GM12878 (cell line): ENCODE measurements at regions not wholly inside any gene's neighbourhood (a gene's known extent, or its start where the extent isn't known, plus 50 kb on each side); places are given as distances from the start of the nearest gene placed in this dataset.
"Not testable (repeated sequence)": the region's sequence is repeated elsewhere in the genome, so short reads cannot be mapped to it uniquely, and the experiment has no call there.

Experiments
- CEBPB ChIP-seq, 2 experiments: fragments of 150-350 bp in 1 of 2; IDR thresholded peaks; 2 replicates each; pipeline ENCODE4 v1.6.1; 2012 to 2014; ENCODE audit warnings: low read depth in 2 of 2, low read length in 2 of 2, borderline replicate concordance in 1 of 2, inconsistent platforms in 1 of 2
- CHD2 ChIP-seq: IDR thresholded peaks from 2 replicates; pipeline ENCODE4 v1.6.1; 2011; ENCODE audit warnings: low read depth, low read length, improper control_type of control experiment, borderline replicate concordance
- EP300 ChIP-seq, 2 experiments: fragments of 150-350 bp in 1 of 2; IDR thresholded peaks; 2 replicates each; pipeline ENCODE4 v1.6.1; 2011 to 2012; ENCODE audit warnings: low read depth in 2 of 2, low read length in 2 of 2, borderline replicate concordance in 1 of 2, improper control_type of control experiment in 1 of 2, inconsistent platforms in 1 of 2; ENCODE audit not compliant: control insufficient read depth in 1 of 2
- IRF3 ChIP-seq: fragments of 450-650 bp; IDR thresholded peaks from 2 replicates; pipeline ENCODE4 v1.6.1; 2014; ENCODE audit warnings: mild to moderate bottlenecking
- LARP7 ChIP-seq: fragments of 450-650 bp; IDR thresholded peaks from 2 replicates; pipeline ENCODE4 v1.6.1; 2017; ENCODE audit warnings: mild to moderate bottlenecking
- MYC ChIP-seq: IDR thresholded peaks from 2 replicates; pipeline ENCODE4 v1.6.1; 2011; ENCODE audit warnings: mild to moderate bottlenecking, low read length, moderate library complexity, inconsistent platforms; ENCODE audit not compliant: insufficient read depth, insufficient replicate concordance, insufficient read length, severe bottlenecking
- POLR2A ChIP-seq: IDR thresholded peaks from 2 replicates; pipeline ENCODE4 v1.6.1; 2011; ENCODE audit warnings: low read depth, mild to moderate bottlenecking, low read length
- RAD51 ChIP-seq: fragments of 450-650 bp; IDR thresholded peaks from 2 replicates; pipeline ENCODE4 v1.6.1; 2016; ENCODE audit warnings: moderate library complexity, mild to moderate bottlenecking, inconsistent platforms
- SKIL ChIP-seq: fragments of 450-650 bp; IDR thresholded peaks from 2 replicates; pipeline ENCODE4 v1.6.1; 2017; ENCODE audit warnings: mild to moderate bottlenecking, low read depth, inconsistent platforms; ENCODE audit not compliant: poor library complexity, severe bottlenecking
- TAF1 ChIP-seq: IDR thresholded peaks from 2 replicates; pipeline ENCODE4 v1.6.1; 2011; ENCODE audit warnings: mild to moderate bottlenecking, low read depth, low read length, borderline replicate concordance
- TF ChIP-seq, protein P1 (sequence below), 3 experiments: IDR thresholded peaks in 2 of 3; conservative IDR thresholded peaks in 1 of 3; 2 replicates each; pipeline ENCODE4 v1.5.1; 2011; ENCODE audit warnings: low read depth in 3 of 3, low read length in 3 of 3, mild to moderate bottlenecking in 3 of 3, control low read depth in 2 of 3, moderate library complexity in 2 of 3, inconsistent platforms in 1 of 3, mixed read lengths in 1 of 3; ENCODE audit not compliant: control insufficient read depth in 2 of 3, insufficient read depth in 1 of 3; ENCODE audit errors: extremely low read depth in 1 of 3
- TF ChIP-seq, protein P2 (sequence below): fragments of 450-650 bp; formaldehyde crosslinking; IDR thresholded peaks from 2 replicates; pipeline ENCODE4 v1.4.0; 2020; ENCODE audit warnings: mild to moderate bottlenecking, moderate library complexity

- TF ChIP-seq CHD2; TAF1; SKIL; EP300 (IDR thresholded peaks at IDR 0.05; ENCODE audit: borderline replicate concordance in 1 of 2, control insufficient read depth in 1 of 2, low read depth in 2 of 2, low read length in 2 of 2); IRF3; LARP7; CEBPB (IDR thresholded peaks at IDR 0.05; ENCODE audit: borderline replicate concordance in 1 of 2, low read depth in 2 of 2, low read length in 2 of 2); POLR2A; RAD51; MYC: not testable (repeated sequence)
- TF ChIP-seq, protein P1, sequence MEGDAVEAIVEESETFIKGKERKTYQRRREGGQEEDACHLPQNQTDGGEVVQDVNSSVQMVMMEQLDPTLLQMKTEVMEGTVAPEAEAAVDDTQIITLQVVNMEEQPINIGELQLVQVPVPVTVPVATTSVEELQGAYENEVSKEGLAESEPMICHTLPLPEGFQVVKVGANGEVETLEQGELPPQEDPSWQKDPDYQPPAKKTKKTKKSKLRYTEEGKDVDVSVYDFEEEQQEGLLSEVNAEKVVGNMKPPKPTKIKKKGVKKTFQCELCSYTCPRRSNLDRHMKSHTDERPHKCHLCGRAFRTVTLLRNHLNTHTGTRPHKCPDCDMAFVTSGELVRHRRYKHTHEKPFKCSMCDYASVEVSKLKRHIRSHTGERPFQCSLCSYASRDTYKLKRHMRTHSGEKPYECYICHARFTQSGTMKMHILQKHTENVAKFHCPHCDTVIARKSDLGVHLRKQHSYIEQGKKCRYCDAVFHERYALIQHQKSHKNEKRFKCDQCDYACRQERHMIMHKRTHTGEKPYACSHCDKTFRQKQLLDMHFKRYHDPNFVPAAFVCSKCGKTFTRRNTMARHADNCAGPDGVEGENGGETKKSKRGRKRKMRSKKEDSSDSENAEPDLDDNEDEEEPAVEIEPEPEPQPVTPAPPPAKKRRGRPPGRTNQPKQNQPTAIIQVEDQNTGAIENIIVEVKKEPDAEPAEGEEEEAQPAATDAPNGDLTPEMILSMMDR (IDR thresholded peaks at IDR 0.05 in 2 of 3, conservative IDR thresholded peaks at IDR 0.05 in 1 of 3; ENCODE audit: control insufficient read depth in 2 of 3, extremely low read depth in 1 of 3, insufficient read depth in 1 of 3, low read depth in 3 of 3, low read length in 3 of 3), result not testable (repeated sequence)
- TF ChIP-seq, protein P2, sequence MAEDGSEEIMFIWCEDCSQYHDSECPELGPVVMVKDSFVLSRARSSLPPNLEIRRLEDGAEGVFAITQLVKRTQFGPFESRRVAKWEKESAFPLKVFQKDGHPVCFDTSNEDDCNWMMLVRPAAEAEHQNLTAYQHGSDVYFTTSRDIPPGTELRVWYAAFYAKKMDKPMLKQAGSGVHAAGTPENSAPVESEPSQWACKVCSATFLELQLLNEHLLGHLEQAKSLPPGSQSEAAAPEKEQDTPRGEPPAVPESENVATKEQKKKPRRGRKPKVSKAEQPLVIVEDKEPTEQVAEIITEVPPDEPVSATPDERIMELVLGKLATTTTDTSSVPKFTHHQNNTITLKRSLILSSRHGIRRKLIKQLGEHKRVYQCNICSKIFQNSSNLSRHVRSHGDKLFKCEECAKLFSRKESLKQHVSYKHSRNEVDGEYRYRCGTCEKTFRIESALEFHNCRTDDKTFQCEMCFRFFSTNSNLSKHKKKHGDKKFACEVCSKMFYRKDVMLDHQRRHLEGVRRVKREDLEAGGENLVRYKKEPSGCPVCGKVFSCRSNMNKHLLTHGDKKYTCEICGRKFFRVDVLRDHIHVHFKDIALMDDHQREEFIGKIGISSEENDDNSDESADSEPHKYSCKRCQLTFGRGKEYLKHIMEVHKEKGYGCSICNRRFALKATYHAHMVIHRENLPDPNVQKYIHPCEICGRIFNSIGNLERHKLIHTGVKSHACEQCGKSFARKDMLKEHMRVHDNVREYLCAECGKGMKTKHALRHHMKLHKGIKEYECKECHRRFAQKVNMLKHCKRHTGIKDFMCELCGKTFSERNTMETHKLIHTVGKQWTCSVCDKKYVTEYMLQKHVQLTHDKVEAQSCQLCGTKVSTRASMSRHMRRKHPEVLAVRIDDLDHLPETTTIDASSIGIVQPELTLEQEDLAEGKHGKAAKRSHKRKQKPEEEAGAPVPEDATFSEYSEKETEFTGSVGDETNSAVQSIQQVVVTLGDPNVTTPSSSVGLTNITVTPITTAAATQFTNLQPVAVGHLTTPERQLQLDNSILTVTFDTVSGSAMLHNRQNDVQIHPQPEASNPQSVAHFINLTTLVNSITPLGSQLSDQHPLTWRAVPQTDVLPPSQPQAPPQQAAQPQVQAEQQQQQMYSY (CRISPR knock-in tag), result not testable (repeated sequence)
These were observed 126.7 kb upstream of the MYO10 start for GRCh38 chr5:17062741-17063140.
